CD4-positive, alpha-beta T cell treated with Interleukin-21 for 1 hour (primary cell): ENCODE measurements at regions not wholly inside any gene's neighbourhood (a gene's known extent, or its start where the extent isn't known, plus 50 kb on each side); places are given as distances from the start of the nearest gene placed in this dataset.

ENCODE experiments used
- DNase-seq: peaks from one replicate; pipeline ENCODE4 v3.0.0-alpha.2; 2020

GRCh38 chr4:167290678-167291077, 56.4 kb upstream of the SPOCK3 start:
- no peak for DNase-seq

DNA sequence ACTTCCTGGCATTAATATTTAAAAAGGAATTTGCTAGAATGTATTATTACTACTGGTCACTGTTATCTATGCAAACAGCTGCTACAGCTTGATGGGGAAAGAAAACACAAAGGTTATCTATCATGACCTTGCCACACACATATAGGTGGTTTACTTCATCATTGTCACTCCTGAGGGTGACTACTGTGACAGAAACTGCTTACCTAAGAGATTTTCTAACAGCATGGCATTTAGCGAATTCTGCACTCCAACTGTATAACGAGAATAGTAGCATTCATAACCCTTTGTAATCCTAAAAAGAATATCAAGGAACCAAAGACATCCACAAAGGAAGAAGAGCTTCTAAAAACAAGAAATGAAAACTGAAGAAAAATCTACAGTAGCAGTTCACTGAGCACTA, 74.6 kb upstream of the SPOCK3 start:
- DNase-seq: no peak

DNA sequence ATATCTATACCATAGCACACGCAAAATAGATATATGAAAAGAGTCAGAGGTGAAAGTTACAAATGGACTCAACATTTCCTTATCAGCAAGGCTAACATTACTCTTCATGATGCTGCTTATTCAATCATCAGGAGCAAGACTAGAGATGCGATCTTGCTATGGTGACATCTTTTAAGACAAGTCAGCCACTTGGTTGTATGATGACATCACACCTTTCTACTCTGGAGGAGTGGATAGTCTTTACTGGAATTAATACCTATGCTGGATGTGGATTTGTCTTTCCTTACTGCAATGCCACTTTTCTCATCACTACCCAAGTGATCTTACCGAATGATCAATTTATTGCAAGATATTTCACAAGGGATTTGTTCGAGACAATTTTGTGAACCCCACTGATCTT, 87.0 kb upstream of the SPOCK3 start:
- DNase-seq: no peak

- DNase-seq: no peak
Observed at GRCh38 chr4:167339781-167340180, 105.5 kb upstream of the SPOCK3 start.

GRCh38 chr4:167359711-167360110, 125.4 kb upstream of the SPOCK3 start:
- no peak for DNase-seq

- no peak for DNase-seq
Observed at GRCh38 chr4:167379076-167379835, 145.0 kb upstream of the SPOCK3 start.

DNA sequence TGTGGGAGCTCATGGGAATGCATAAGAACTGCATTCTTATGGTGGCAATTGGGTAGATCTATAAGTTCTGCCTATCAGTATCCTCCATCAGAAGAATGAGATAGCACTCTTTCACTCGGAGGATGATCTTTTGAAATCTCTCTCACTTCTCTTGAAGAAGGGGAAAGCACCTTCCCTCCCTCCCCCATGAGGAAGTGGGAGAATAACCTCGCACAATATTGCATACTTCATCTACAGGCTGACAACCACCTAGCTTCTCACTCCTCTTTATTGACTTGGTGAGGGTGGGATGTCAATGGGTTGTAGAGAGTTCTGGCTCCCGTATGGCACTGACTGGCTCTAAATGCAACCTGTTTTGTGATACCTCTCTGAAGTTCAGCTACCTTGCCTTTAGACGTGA, 146.7 kb upstream of the SPOCK3 start:
- no peak for DNase-seq

GRCh38 chr4:167383291-167383690, 149.0 kb upstream of the SPOCK3 start:
- DNase-seq: no peak

GRCh38 chr4:167397586-167397985, 163.3 kb upstream of the SPOCK3 start:
- DNase-seq: no peak

GRCh38 chr4:167399201-167399600, 164.9 kb upstream of the SPOCK3 start:
- DNase-seq: no peak

GRCh38 chr4:167406181-167406580, 171.9 kb upstream of the SPOCK3 start:
- DNase-seq: no peak

DNA sequence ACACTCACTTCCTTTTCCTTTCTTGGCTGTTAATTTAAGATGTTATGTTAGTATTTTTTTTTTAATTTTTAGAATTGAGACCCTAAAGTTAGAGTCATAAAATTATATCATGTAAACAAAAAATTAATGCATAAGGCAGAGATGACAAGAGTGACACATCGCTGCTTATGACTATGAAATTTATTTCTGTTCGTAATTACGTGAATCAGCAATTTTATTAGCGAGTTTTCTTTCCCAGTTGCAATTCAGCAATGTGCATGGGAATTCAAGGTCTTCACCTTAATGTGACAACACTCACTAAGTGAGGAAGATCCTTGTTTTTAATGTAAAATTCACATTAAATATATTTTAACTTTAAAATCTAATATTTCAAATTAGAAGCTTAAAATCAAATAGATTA, 181.2 kb upstream of the SPOCK3 start:
- DNase-seq: no peak

DNA sequence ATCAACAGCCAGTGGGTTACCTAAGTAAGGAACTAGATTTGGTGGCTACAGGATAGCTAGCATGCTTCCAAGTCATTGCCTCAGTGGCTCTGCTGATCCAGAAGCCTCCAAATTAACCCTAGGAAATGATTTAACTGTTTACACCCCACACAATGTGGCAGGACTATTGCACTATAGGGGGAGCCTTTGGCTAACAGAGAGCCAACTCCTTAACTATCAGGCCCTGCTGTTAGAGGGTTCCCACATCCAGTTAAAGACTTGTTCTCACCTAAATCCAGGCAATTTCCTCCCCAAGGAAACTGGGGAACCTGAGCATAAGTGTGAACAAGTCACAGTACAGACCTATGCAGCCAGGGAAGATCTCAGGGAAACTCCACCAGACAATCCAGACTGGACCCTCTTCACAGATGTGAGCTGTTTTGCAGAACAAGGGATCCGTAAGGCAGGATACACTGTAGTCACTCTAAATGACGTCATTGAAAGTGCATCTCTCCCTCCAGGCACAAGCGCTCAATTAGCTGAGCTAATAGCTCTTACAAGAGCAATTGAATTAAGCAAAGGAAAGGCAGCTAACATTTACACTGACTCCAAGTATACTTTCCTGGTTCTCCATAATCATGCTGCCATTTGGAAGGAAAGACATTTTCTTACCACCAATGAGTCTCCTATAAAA, 185.3 kb upstream of the SPOCK3 start:
- no peak for DNase-seq

DNA sequence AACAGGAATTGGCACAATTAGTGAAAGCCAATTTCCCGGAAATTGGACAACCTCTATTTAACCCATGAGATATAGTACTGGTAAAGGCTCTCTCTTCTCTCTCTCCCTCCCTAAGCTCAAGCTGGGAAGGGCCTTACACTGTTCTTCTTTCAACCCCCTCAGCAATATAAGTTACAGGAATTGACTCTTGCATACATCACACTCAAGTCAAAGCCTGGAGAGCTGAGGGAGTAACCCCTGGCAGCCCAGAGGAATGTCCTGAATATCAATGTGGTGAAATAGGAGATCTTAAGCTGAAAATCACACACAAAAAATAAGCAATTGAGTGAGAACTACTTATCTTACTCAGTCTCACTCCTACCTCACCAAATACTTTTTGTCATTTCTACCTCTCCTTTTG, 186.9 kb upstream of the SPOCK3 start:
- DNase-seq: no peak

DNA sequence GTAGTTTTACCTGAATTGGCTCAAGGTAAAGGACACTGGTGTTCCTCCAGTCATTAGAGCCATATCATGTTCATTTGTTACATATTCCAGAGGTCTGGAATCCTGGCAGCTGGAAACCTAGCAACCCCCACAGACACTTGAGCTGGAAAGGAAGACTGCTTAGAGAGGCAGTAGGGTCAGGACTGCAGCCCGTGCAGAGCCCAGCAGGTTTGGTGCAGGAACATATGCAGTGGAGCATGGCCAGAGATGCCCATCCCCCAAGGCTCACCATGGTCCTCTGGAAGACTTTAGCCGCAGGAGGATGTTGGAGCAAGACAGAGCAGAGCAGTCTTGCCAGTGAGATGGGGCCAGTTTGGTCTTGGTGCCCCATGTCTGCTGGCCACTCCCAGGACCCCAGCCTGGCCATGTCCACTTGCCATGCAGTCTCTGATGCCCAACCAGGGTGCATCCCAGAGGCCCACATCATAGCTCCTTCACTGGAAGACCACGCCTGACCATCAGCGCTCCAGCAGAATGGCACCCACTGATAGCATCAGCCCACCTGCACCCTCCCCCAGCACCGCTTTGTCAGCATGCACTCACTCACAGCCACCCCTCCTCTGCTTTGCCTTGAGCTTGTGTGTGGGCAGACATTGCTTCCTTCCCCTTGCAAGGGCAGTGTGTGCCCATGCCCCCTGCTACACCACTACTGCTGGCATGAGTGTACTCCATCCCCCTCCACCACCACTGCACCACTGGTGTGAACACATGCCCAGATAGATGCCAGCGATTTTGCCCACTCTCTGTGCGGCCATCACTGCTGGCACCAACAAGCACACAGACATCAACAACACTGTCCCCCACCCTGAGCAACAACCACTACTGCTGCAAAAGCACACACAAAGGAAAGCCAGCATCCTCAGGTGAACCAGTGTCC, 190.3 kb upstream of the SPOCK3 start:
- no peak for DNase-seq

GRCh38 chr4:167428156-167428555, 193.9 kb upstream of the SPOCK3 start:
- no peak for DNase-seq

DNA sequence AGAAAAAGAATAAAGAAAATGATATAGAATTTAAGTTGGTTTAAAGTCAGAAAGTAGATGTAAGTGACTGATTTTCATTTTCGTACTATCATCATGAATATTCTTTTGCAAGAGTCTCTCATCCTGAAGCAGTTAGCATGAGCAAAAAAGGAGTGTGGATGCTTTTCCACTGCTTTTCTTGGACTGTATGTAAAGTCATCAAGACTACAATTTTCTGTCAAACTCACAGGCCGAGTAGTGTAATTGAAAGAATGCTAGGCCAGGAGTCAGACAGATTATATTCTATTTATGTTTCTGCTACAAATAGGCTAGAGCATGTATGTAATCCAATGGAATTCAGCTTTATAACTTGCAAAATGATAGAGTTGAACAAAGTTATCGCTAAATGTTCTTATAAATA, 197.1 kb upstream of the SPOCK3 start:
- no peak for DNase-seq

DNA sequence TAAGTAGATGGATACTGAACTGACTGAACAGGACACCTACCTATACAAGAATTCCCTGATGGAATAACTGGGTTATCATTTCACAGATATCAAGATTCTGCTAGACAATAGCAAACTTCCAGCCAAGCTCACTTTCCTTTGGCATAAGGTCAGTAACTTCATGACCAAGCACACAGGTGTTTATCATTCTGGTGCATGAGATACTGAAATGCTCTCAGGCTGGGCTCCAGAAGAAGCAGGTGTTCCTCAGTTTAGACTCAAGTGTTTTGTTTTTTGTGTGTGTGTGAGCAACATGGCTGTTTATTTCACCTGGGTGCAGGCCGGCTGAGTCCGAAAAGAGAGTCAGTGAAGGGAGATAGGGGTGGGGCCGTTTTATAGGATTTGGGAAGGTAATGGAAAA, 201.5 kb upstream of the SPOCK3 start:
- no peak for DNase-seq

DNA sequence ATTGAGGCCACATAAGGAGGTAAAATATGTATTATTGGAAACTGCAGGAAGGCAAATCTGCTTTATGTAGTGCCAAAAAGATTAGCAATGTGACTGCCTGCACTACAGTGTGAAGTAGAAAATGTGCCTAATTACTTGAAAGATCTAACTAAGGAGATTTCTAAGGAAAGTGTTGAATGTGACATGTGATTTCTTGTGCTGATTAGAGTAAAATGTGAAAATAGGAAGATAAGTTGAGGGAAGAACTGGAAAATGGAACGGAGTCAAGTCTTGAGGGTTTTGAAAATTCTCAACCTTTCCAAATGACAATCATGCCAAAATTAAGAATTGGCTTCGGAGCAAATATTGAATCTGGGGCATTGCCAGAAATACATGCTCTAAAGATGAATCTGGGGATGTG, 209.5 kb upstream of the SPOCK3 start:
- DNase-seq: no peak

DNA sequence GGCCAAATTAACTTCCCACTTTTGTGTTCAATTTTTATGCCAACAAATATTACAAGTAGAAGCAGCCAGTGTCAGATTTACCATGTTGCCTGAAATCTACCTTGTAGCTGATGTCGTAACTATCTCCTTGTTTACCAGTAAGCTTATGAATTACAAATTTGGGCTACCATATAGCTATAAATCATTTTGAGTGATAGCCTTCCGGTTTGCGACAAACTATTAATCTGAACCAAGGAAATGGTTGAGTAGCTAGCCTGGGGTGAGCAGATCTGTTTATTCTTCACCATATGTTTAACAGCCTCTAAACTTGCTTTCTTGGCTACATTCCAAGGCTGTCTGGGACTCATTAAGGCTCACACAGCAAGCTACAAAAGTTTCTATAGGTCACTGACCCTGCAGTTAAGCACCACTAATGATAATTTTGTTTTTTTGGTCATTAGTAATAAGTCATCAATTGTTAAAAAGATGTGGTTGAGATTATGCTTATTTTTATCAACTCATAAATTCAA, 218.7 kb upstream of the SPOCK3 start:
- no peak for DNase-seq

DNA sequence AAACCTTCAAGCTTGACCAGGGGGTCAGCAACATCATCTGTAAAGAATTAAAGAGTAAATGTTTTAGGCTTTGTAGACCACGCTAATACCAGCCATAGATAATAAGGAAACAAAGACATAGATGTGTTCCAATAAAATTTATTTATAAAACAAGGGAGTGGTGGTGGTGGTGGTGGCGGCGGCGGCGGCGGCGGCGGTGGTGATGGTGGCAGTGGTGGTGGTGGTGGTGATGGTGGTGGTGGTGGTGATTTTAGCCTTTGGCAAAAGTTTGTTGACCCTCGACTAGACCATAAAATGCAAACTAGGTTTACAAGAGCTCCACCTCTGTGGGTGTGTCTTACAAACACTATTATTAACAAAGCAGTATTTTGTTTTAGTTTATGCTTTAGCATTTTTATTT, 222.3 kb upstream of the SPOCK3 start:
- DNase-seq: no peak

- DNase-seq: no peak
Observed at GRCh38 chr4:167469436-167469835, 235.1 kb upstream of the SPOCK3 start.

- DNase-seq: no peak
Observed at GRCh38 chr4:167475951-167476350, 241.7 kb upstream of the SPOCK3 start.

DNA sequence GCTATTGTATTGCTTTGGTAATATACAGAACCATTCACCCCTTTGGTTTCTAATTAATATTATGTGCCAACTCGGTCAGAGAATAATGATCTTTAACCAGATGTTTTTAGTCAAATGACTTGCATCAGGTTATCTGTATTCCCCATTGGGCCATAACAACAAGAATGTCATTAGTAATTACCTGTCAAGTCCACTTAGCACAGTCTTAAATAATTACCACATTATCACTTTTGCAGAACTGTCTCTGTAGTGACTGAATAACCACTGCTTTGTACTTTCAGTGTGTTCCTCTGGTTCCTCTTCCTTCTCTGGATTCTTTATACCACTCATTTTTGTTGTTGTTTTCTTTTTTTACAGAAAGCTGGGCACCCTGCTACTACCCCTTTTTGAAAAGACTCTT, 257.7 kb upstream of the SPOCK3 start:
- DNase-seq: no peak
